HepG2 (cell line): ENCODE measurements at regions not wholly inside any gene's neighbourhood (a gene's known extent, or its start where the extent isn't known, plus 50 kb on each side); places are given as distances from the start of the nearest gene placed in this dataset.

ENCODE experiments used
- BRCA1 ChIP-seq: sonication (generic); formaldehyde crosslinking; IDR thresholded peaks from 2 replicates; pipeline ENCODE4 v1.4.0; 2020; ENCODE audit warnings: missing genetic modification reagents
- CENPX ChIP-seq: sonication (generic); formaldehyde crosslinking; IDR thresholded peaks from 2 replicates; pipeline ENCODE4 v1.9.0; 2021; ENCODE audit warnings: mild to moderate bottlenecking, missing genetic modification reagents, moderate library complexity
- CREM ChIP-seq, 2 experiments: sonication (generic) in 1 of 2; formaldehyde crosslinking in 1 of 2; IDR thresholded peaks; 2 replicates each; pipeline versions ENCODE4 v1.4.0 to v1.6.1; 2016 to 2020; ENCODE audit warnings: antibody characterized with exemption in 1 of 2, mild to moderate bottlenecking in 1 of 2, missing genetic modification reagents in 1 of 2
- FOXA1 ChIP-seq, 2 experiments: fragments of 450-650 bp in 1 of 2; sonication (generic) in 1 of 2; formaldehyde crosslinking in 1 of 2; IDR thresholded peaks; 2 replicates each; pipeline versions ENCODE4 v1.4.0 to v1.6.1; 2016 to 2020; ENCODE audit warnings: missing genetic modification reagents in 1 of 2
- JARID2 ChIP-seq: sonication (generic); formaldehyde crosslinking; IDR thresholded peaks from 2 replicates; pipeline ENCODE4 v1.8.1; 2023; ENCODE audit warnings: missing genetic modification reagents, inconsistent platforms; ENCODE audit not compliant: insufficient replicate concordance
- KLF9 ChIP-seq: IDR thresholded peaks from 2 replicates; pipeline ENCODE4 v1.6.1; 2016; ENCODE audit warnings: low read depth
- ONECUT2 ChIP-seq: sonication (generic); formaldehyde crosslinking; IDR thresholded peaks from 2 replicates; pipeline ENCODE4 v1.4.0; 2020; ENCODE audit warnings: missing genetic modification reagents
- STAT5B ChIP-seq: sonication (generic); formaldehyde crosslinking; IDR thresholded peaks from 2 replicates; pipeline ENCODE4 v1.4.0; 2020; ENCODE audit warnings: missing genetic modification reagents
- SUZ12 ChIP-seq: fragments of 150-350 bp; IDR thresholded peaks from 2 replicates; pipeline ENCODE4 v1.6.1; 2014; ENCODE audit warnings: low read depth, low read length
- TBP ChIP-seq: sonication (generic); formaldehyde crosslinking; IDR thresholded peaks from 2 replicates; pipeline ENCODE4 v1.5.0; 2020; ENCODE audit warnings: missing genetic modification reagents
- TSC22D2 ChIP-seq: sonication (generic); formaldehyde crosslinking; IDR thresholded peaks from 2 replicates; pipeline ENCODE4 v1.5.1; 2020; ENCODE audit warnings: missing genetic modification reagents, mild to moderate bottlenecking, borderline replicate concordance
- ZNF136 ChIP-seq: sonication (generic); formaldehyde crosslinking; IDR thresholded peaks from 2 replicates; pipeline ENCODE4 v1.8.1; 2022; ENCODE audit warnings: low read depth, mild to moderate bottlenecking, moderate library complexity, missing genetic modification reagents
- ZNF232 ChIP-seq: sonication (generic); formaldehyde crosslinking; IDR thresholded peaks from 2 replicates; pipeline ENCODE4 v1.4.0; 2020; ENCODE audit warnings: missing genetic modification reagents, borderline replicate concordance
- ZNF24 ChIP-seq: fragments of 450-650 bp; IDR thresholded peaks from 2 replicates; pipeline ENCODE4 v1.6.1; 2017; ENCODE audit warnings: antibody characterized with exemption, mild to moderate bottlenecking
- ZNF496 ChIP-seq: sonication (generic); formaldehyde crosslinking; IDR thresholded peaks from 2 replicates; pipeline ENCODE4 v1.8.1; 2023; ENCODE audit warnings: mild to moderate bottlenecking, moderate library complexity, missing genetic modification reagents; ENCODE audit not compliant: insufficient replicate concordance
- ZNF562 ChIP-seq: sonication (generic); formaldehyde crosslinking; IDR thresholded peaks from 2 replicates; pipeline ENCODE4 v1.8.0; 2022; ENCODE audit warnings: missing genetic modification reagents, borderline replicate concordance
- ZNF672 ChIP-seq: sonication (generic); formaldehyde crosslinking; IDR thresholded peaks from 2 replicates; pipeline ENCODE4 v1.8.1; 2022; ENCODE audit warnings: missing genetic modification reagents
- TF ChIP-seq, protein P1 (sequence below), 2 experiments: sonication (generic) in 1 of 2; formaldehyde crosslinking in 1 of 2; IDR thresholded peaks; 2 replicates each; pipeline versions ENCODE4 v1.5.1 to v1.6.1; 2011 to 2020; ENCODE audit warnings: borderline replicate concordance in 1 of 2, low read depth in 1 of 2, low read length in 1 of 2, mild to moderate bottlenecking in 1 of 2, missing genetic modification reagents in 1 of 2, moderate library complexity in 1 of 2
- TF ChIP-seq, protein P2 (sequence below): sonication (generic); formaldehyde crosslinking; conservative IDR thresholded peaks from 2 replicates; pipeline ENCODE4 v1.8.1; 2023; ENCODE audit warnings: missing genetic modification reagents
- TF ChIP-seq, protein P3 (sequence below): sonication (generic); formaldehyde crosslinking; conservative IDR thresholded peaks from 2 replicates; pipeline ENCODE4 v1.5.0; 2020; ENCODE audit warnings: missing genetic modification reagents

DNA sequence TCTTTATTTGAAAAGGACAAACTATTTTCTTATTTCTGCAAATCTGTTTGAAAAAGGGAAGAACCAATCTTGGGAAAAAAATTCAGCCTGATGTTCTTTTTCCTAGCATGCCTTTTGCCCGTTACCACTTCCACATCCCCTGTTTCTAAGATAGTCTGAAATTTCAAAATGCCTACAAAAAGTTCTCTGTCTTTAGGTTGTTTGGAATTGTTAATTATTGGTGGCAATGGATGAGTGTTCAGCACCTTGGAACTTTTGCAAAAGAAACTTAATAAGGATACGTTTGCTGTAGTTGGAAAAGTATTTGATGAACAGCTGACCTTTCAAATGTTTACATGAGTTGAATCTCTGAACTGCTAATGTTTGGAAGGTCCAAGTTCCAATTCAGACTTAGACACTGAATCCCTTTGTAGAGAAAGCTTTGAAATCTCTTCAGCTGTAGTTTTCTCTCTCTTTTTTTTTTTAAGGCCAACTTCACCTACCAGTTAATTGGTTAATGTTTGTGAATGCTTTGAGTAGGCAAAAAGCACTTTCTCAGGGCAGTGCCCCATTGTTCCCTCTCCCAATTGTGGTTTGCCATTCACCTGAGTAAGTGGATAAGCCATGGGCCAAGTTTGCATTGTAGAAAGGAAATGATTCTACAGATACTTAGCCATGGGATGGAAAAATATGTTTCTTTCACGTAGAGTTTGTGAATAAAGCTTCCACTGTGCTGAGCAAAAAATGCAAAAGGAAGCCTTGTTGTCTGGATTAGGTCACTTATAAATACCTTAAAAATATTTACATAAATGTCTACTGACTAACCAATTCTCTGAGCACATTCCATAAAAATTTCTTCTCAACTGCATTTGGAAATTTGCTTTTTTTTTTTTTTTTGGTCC lies 156.4 kb upstream of the ELL2 start (continued):
- TF ChIP-seq ONECUT2 (no peak), BRCA1 (CRISPR knock-in tag) (no peak), TSC22D2 (CRISPR knock-in tag) (0 out of 2 replicates have a peak, but pooled peaks have one; percentile 29), CENPX (CRISPR knock-in tag) (no peak), KLF9 (CRISPR knock-in tag) (0 out of 2 replicates have a peak, but pooled peaks have one; percentile 41), ZNF24 (no peak), STAT5B (CRISPR knock-in tag) (no peak), CREM (IDR thresholded peaks at IDR 0.05) (peak; percentile 90), CREM (CRISPR knock-in tag; IDR thresholded peaks at IDR 0.05) (no peak), ZNF496 (CRISPR knock-in tag) (no peak), ZNF232 (CRISPR knock-in tag) (no peak), ZNF136 (CRISPR knock-in tag) (no peak), SUZ12 (no peak), ZNF562 (CRISPR knock-in tag) (no peak), JARID2 (no peak), FOXA1 (IDR thresholded peaks at IDR 0.05) (no peak), FOXA1 (CRISPR knock-in tag; IDR thresholded peaks at IDR 0.05) (0 out of 2 replicates have a peak, but pooled peaks have one; percentile 25), ZNF672 (CRISPR knock-in tag) (no peak), TBP (no peak)
- TF ChIP-seq, protein P1, sequence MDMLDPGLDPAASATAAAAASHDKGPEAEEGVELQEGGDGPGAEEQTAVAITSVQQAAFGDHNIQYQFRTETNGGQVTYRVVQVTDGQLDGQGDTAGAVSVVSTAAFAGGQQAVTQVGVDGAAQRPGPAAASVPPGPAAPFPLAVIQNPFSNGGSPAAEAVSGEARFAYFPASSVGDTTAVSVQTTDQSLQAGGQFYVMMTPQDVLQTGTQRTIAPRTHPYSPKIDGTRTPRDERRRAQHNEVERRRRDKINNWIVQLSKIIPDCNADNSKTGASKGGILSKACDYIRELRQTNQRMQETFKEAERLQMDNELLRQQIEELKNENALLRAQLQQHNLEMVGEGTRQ (IDR thresholded peaks at IDR 0.05; ENCODE audit: low read depth, low read length), result no peak
- TF ChIP-seq, protein P1 (CRISPR knock-in tag; IDR thresholded peaks at IDR 0.05; ENCODE audit: borderline replicate concordance), result peak; percentile 40; the same call in 1 of the 2 replicates
- TF ChIP-seq, protein P2, sequence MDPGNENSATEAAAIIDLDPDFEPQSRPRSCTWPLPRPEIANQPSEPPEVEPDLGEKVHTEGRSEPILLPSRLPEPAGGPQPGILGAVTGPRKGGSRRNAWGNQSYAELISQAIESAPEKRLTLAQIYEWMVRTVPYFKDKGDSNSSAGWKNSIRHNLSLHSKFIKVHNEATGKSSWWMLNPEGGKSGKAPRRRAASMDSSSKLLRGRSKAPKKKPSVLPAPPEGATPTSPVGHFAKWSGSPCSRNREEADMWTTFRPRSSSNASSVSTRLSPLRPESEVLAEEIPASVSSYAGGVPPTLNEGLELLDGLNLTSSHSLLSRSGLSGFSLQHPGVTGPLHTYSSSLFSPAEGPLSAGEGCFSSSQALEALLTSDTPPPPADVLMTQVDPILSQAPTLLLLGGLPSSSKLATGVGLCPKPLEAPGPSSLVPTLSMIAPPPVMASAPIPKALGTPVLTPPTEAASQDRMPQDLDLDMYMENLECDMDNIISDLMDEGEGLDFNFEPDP (CRISPR knock-in tag), result no peak
- TF ChIP-seq, protein P3, sequence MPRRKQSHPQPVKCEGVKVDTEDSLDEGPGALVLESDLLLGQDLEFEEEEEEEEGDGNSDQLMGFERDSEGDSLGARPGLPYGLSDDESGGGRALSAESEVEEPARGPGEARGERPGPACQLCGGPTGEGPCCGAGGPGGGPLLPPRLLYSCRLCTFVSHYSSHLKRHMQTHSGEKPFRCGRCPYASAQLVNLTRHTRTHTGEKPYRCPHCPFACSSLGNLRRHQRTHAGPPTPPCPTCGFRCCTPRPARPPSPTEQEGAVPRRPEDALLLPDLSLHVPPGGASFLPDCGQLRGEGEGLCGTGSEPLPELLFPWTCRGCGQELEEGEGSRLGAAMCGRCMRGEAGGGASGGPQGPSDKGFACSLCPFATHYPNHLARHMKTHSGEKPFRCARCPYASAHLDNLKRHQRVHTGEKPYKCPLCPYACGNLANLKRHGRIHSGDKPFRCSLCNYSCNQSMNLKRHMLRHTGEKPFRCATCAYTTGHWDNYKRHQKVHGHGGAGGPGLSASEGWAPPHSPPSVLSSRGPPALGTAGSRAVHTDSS (CRISPR knock-in tag), result no peak
